HUES48 (cell line): ENCODE measurements at regions not wholly inside any gene's neighbourhood (a gene's known extent, or its start where the extent isn't known, plus 50 kb on each side); places are given as distances from the start of the nearest gene placed in this dataset.
A peak's percentile ranks its signal among the peaks of the same experiment; 100 is the strongest.
"Not testable (repeated sequence)": the region's sequence is repeated elsewhere in the genome, so short reads cannot be mapped to it uniquely, and the experiment has no call there.

Source experiments
- H3K27ac ChIP-seq: one replicate; pipeline ENCODE4 v1.7.0; 2013; ENCODE audit warnings: low read depth, low read length, inconsistent platforms
- H3K27me3 ChIP-seq: 2 replicates; pipeline ENCODE4 v1.6.1; 2013; ENCODE audit warnings: mild to moderate bottlenecking, low read length; ENCODE audit not compliant: control insufficient read depth, insufficient read depth
- H3K36me3 ChIP-seq: 2 replicates; pipeline ENCODE4 v1.6.1; 2013; ENCODE audit warnings: low read length; ENCODE audit not compliant: control insufficient read depth, insufficient read depth
- H3K4me1 ChIP-seq: 2 replicates; pipeline ENCODE4 v1.6.1; 2013; ENCODE audit warnings: mild to moderate bottlenecking, low read length; ENCODE audit not compliant: control insufficient read depth, insufficient read depth
- H3K4me3 ChIP-seq: 2 replicates; pipeline ENCODE4 v1.5.1; 2013; ENCODE audit warnings: mild to moderate bottlenecking, low read depth, low read length
- H3K9ac ChIP-seq: 2 replicates; pipeline ENCODE4 v1.6.1; 2013; ENCODE audit warnings: mild to moderate bottlenecking, low read depth, low read length, moderate library complexity
- H3K9me3 ChIP-seq: 2 replicates; pipeline ENCODE4 v1.6.1; 2013; ENCODE audit warnings: low read length; ENCODE audit not compliant: control insufficient read depth, insufficient read depth

- not testable (repeated sequence) for H3K4me3 ChIP-seq, H3K9me3 ChIP-seq, H3K27ac ChIP-seq, H3K27me3 ChIP-seq, H3K4me1 ChIP-seq, H3K9ac ChIP-seq, H3K36me3 ChIP-seq
Measured at GRCh38 chr7:32779895-32780294, 111.7 kb downstream of the KBTBD2 start.

DNA sequence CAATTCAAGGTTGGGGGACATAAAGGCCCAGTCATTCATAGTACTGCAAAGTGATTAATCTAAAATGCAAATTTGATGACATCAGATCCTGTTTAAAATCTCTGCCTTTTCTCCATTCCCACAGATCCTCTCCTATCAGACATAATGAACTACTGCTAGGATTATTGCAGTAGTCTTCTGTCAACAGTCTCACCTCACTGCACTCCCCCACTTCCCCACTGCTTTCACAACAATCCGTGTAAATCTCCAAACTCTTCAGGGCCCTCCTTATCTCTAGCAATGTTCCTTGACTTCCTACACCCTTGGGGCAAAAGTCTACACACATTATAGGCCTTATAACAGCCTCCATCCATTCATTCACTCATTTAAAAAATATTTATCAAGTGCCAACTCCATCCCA, 112.4 kb downstream of the KBTBD2 start:
- no peak overlapping the region for H3K27ac ChIP-seq
- H3K4me3 ChIP-seq, result no peak overlapping the region
- H3K36me3 ChIP-seq, result no peaks in the 10 kb centered on the region
- H3K9me3 ChIP-seq, result no peaks in the 10 kb centered on the region
- H3K27me3 ChIP-seq, result no peaks in the 10 kb centered on the region
- H3K4me1 ChIP-seq, result no peaks in the 10 kb centered on the region
- no peak overlapping the region for H3K9ac ChIP-seq

GRCh38 chr7:32777041-32777666, 114.4 kb downstream of the KBTBD2 start:
- not testable (repeated sequence) for H3K4me3 ChIP-seq, H3K27ac ChIP-seq, H3K36me3 ChIP-seq, H3K9ac ChIP-seq, H3K4me1 ChIP-seq, H3K9me3 ChIP-seq, H3K27me3 ChIP-seq

GRCh38 chr7:32776318-32776717, 115.2 kb downstream of the KBTBD2 start:
- not testable (repeated sequence) for H3K27me3 ChIP-seq, H3K4me3 ChIP-seq, H3K4me1 ChIP-seq, H3K9ac ChIP-seq, H3K36me3 ChIP-seq, H3K27ac ChIP-seq, H3K9me3 ChIP-seq

GRCh38 chr7:32775809-32776208, 115.8 kb downstream of the KBTBD2 start:
- not testable (repeated sequence) for H3K9ac ChIP-seq, H3K4me1 ChIP-seq, H3K4me3 ChIP-seq, H3K36me3 ChIP-seq, H3K9me3 ChIP-seq, H3K27me3 ChIP-seq, H3K27ac ChIP-seq

DNA sequence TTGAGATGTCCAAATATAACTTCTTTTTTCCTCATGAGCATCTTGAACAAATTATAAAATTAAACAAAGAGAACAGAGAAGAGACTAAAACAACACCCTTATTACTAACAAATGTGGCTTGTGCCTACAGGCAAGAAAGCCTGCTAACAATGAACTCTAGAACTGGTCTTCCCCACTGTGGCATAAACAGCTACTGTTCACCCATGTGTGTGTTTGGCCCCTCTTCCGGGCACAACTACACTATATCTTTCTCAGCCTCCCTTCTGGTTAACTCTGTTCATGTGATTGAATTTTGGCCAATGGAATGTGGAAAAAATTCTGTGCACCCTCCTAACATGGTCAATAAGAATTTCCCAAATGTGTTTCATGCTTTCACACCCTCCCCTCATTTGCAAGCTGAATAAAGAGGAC, 117.0 kb downstream of the KBTBD2 start:
- no peak overlapping the region for H3K4me3 ChIP-seq
- no peaks in the 10 kb centered on the region for H3K27me3 ChIP-seq
- H3K9ac ChIP-seq, result no peak overlapping the region
- no peaks in the 10 kb centered on the region for H3K9me3 ChIP-seq
- no peaks in the 10 kb centered on the region for H3K4me1 ChIP-seq
- H3K36me3 ChIP-seq, result no peaks in the 10 kb centered on the region
- no peak overlapping the region for H3K27ac ChIP-seq

- not testable (repeated sequence) for H3K27ac ChIP-seq, H3K9me3 ChIP-seq, H3K9ac ChIP-seq, H3K4me3 ChIP-seq, H3K4me1 ChIP-seq, H3K36me3 ChIP-seq
- peaks cover 14% of the 10 kb centered on the region for H3K27me3 ChIP-seq
Measured at GRCh38 chr7:32768866-32769510, 122.6 kb downstream of the KBTBD2 start.

GRCh38 chr7:32768338-32768737, 123.2 kb downstream of the KBTBD2 start:
- peaks cover 21% of the 10 kb centered on the region for H3K27me3 ChIP-seq
- not testable (repeated sequence) for H3K36me3 ChIP-seq, H3K9me3 ChIP-seq, H3K4me3 ChIP-seq, H3K27ac ChIP-seq, H3K9ac ChIP-seq, H3K4me1 ChIP-seq

DNA sequence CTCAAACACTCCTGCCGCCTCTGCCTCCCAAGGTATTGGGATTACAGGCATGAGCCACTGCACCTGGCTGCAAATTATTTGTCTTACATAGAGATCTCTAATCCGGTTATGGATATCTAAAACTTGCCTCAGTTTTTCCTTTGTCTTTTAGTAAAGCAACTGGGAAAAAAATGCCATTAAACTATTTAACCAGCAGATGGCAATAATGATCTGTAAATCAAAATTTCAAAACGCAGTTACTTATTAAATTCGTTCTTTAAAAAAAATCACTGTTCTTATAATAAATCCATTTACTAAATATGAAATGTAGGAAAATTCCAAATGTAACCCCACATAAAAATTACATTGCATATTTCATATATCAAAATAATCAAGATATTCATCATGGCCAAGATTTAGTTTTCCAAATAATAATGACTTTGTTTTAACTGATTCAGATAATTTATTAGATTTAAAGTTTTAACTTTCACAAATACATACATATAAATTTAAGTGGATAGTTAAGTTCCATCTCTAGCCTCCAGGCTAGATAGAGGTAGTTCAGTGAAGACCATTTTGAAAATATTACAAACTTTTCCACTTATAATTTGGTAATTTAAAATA, 125.8 kb downstream of the KBTBD2 start:
- H3K27ac ChIP-seq, H3K4me1 ChIP-seq, H3K36me3 ChIP-seq, H3K4me3 ChIP-seq, H3K9ac ChIP-seq, H3K9me3 ChIP-seq: not testable (repeated sequence)
- peaks cover 47% of the 10 kb centered on the region for H3K27me3 ChIP-seq

GRCh38 chr7:32765185-32765584, 126.4 kb downstream of the KBTBD2 start:
- H3K36me3 ChIP-seq, result no peaks in the 10 kb centered on the region
- no peak overlapping the region for H3K4me3 ChIP-seq
- H3K27ac ChIP-seq, result no peak overlapping the region
- H3K9me3 ChIP-seq, result no peaks in the 10 kb centered on the region
- H3K9ac ChIP-seq, result no peak overlapping the region
- peaks cover 4% of the 10 kb centered on the region for H3K4me1 ChIP-seq
- H3K27me3 ChIP-seq, result peaks cover 52% of the 10 kb centered on the region

- Histone ChIP-seq H3K36me3 (no peaks in the 10 kb centered on the region), H3K27me3 (peaks cover 60% of the 10 kb centered on the region), H3K9me3 (no peaks in the 10 kb centered on the region), H3K27ac (no peak overlapping the region), H3K4me3 (peak overlapping the region; percentile 61), H3K9ac (no peak overlapping the region), H3K4me1 (peaks cover 4% of the 10 kb centered on the region)
Measured at GRCh38 chr7:32762925-32763293, 128.7 kb downstream of the KBTBD2 start.
